CD14-positive monocyte (primary cell): ENCODE measurements at regions not wholly inside any gene's neighbourhood (a gene's known extent, or its start where the extent isn't known, plus 50 kb on each side); places are given as distances from the start of the nearest gene placed in this dataset.

Experiments
- DNase-seq, 3 donors: peaks; one replicate each; pipeline ENCODE4 v3.0.0-alpha.2; 2011 to 2022
- H2AFZ ChIP-seq: 2 replicates; pipeline ENCODE4 v1.6.0; 2012; ENCODE audit warnings: mild to moderate bottlenecking, low read depth, low read length, inconsistent platforms; ENCODE audit not compliant: insufficient read depth, poor library complexity, severe bottlenecking
- H3K27ac ChIP-seq, 2 donors: 1 replicate in 1 of 2; 2 replicates in 1 of 2; pipeline ENCODE4 v1.5.1; 2012 to 2013; ENCODE audit warnings: low read length in 2 of 2, control low read depth in 1 of 2, inconsistent platforms in 1 of 2, low read depth in 1 of 2, mild to moderate bottlenecking in 1 of 2
- H3K27me3 ChIP-seq, 2 donors: one replicate each; pipeline versions ENCODE4 v1.6.0 to v1.6.1; 2011 to 2013; ENCODE audit warnings: low read length in 2 of 2; ENCODE audit not compliant: control insufficient read depth in 2 of 2, insufficient read depth in 2 of 2
- H3K36me3 ChIP-seq, 2 donors: replicated peaks in 1 of 2; 1 replicate in 1 of 2; 2 replicates in 1 of 2; pipeline versions ENCODE4 v1.5.1 to v1.6.1; 2012 to 2013; ENCODE audit warnings: low read length in 2 of 2, control low read depth in 1 of 2, inconsistent platforms in 1 of 2, mild to moderate bottlenecking in 1 of 2; ENCODE audit not compliant: insufficient read depth in 2 of 2, control insufficient read depth in 1 of 2
- H3K4me1 ChIP-seq, 2 donors: 1 replicate in 1 of 2; 2 replicates in 1 of 2; pipeline versions ENCODE4 v1.5.1 to v1.6.1; 2012 to 2013; ENCODE audit warnings: low read length in 2 of 2, control low read depth in 1 of 2, inconsistent platforms in 1 of 2, mild to moderate bottlenecking in 1 of 2, moderate library complexity in 1 of 2; ENCODE audit not compliant: insufficient read depth in 2 of 2, control insufficient read depth in 1 of 2
- H3K4me2 ChIP-seq: replicated peaks from 2 replicates; pipeline ENCODE3; 2012; ENCODE audit warnings: low read length, moderate library complexity, mild to moderate bottlenecking; ENCODE audit not compliant: poor library complexity, severe bottlenecking; ENCODE audit errors: extremely low read depth
- H3K4me3 ChIP-seq, 3 experiments: fragments of 200-600 bp in 1 of 3; sonication (generic) in 1 of 3; replicated peaks in 1 of 3; 1 replicate in 2 of 3; 2 replicates in 1 of 3; pipeline ENCODE4 v1.5.1; 2011 to 2013; ENCODE audit warnings: low read length in 3 of 3, mild to moderate bottlenecking in 3 of 3, control low read depth in 2 of 3, low read depth in 2 of 3, inconsistent platforms in 1 of 3, moderate library complexity in 1 of 3
- H3K79me2 ChIP-seq: 2 replicates; pipeline ENCODE4 v1.6.0; 2012; ENCODE audit warnings: mild to moderate bottlenecking, control low read depth, inconsistent platforms, low read length, moderate library complexity; ENCODE audit not compliant: insufficient read depth
- H3K9ac ChIP-seq: 2 replicates; pipeline ENCODE4 v1.6.0; 2017; ENCODE audit warnings: low read length, mild to moderate bottlenecking; ENCODE audit not compliant: insufficient read depth, poor library complexity, severe bottlenecking
- H3K9me3 ChIP-seq, 2 donors: replicated peaks in 1 of 2; 1 replicate in 1 of 2; 2 replicates in 1 of 2; pipeline versions ENCODE4 v1.5.1 to v1.6.1; 2012 to 2013; ENCODE audit warnings: low read length in 2 of 2, control low read depth in 1 of 2; ENCODE audit not compliant: control insufficient read depth in 1 of 2, insufficient read depth in 1 of 2
- H4K20me1 ChIP-seq: 2 replicates; pipeline ENCODE4 v1.6.0; 2012; ENCODE audit warnings: mild to moderate bottlenecking, low read length, control low read depth, moderate library complexity; ENCODE audit not compliant: insufficient read depth
- H3K27ac Mint-ChIP-seq, 7 donors: one replicate each; pipeline ENCODE4 v1.8.0; 2020; ENCODE audit warnings: mild to moderate bottlenecking in 7 of 7, mixed read lengths in 7 of 7, moderate library complexity in 6 of 7, inconsistent platforms in 2 of 7
- H3K27me3 Mint-ChIP-seq, 3 donors: one replicate each; pipeline ENCODE4 v1.8.0; 2021 to 2022; ENCODE audit warnings: low read depth in 3 of 3, mild to moderate bottlenecking in 3 of 3, mixed read lengths in 3 of 3, moderate library complexity in 3 of 3, inconsistent platforms in 1 of 3
- H3K36me3 Mint-ChIP-seq, 2 donors: one replicate each; pipeline ENCODE4 v1.8.0; 2020; ENCODE audit warnings: mixed read lengths in 2 of 2, inconsistent platforms in 1 of 2, mild to moderate bottlenecking in 1 of 2
- H3K4me1 Mint-ChIP-seq: one replicate; pipeline ENCODE4 v1.8.0; 2020; ENCODE audit warnings: mild to moderate bottlenecking, mixed read lengths
- H3K4me3 Mint-ChIP-seq, 2 donors: one replicate each; pipeline ENCODE4 v1.8.0; 2020; ENCODE audit warnings: mild to moderate bottlenecking in 2 of 2, mixed read lengths in 2 of 2, moderate library complexity in 1 of 2
- H3K9me3 Mint-ChIP-seq, 7 donors: one replicate each; pipeline ENCODE4 v1.8.0; 2020 to 2022; ENCODE audit warnings: mixed read lengths in 7 of 7, mild to moderate bottlenecking in 6 of 7, moderate library complexity in 6 of 7, inconsistent platforms in 2 of 7
- WGBS: methylation state at CpG from one replicate; pipeline ENCODE4 v1.1.5; 2013; ENCODE audit warnings: missing lambda C conversion rate; ENCODE audit not compliant: insufficient coverage; 5-methylcytosine and 5-hydroxymethylcytosine counted together
- intact Hi-C, 2 donors: fragments of 100-400 bp; cut with micrococcal nuclease; formaldehyde crosslinking; loops; one replicate each; pipeline versions ENCODE4 v1.15.0 to v1.15.1; 2023
- TF ChIP-seq, protein P1 (sequence below): fragments of 200-600 bp; IDR thresholded peaks from one replicate; pipeline ENCODE4 v1.8.0; 2022; ENCODE audit warnings: antibody characterized with exemption, mild to moderate bottlenecking

DNA sequence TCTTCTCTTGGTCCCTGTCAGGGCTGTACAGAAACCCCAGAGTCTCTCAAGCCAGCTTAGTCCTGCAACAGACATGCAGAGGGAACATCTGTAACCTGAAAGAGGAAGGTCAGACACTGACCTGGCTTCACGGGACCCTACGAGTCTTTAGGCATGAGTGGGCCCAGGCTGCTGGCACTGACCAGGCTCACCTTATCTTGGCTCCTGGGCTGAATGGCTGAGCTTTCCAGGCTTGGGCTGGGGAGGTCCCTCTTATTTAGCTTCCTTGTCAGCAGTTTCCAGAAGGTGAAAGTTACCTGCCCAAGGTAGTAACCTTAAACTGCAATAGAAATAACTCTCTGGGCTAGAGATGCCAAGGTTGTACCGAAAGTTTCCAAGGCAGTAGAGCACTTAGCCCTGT lies 58.4 kb upstream of the FUT8 start:
- Mint-ChIP-seq H3K4me3 (no peak overlapping the region), H3K27me3 (peaks cover 2 to 6% (median 4%) of the 10 kb centered on the region in 3 donors), H3K4me1 (no peaks in the 10 kb centered on the region), H3K27ac (no peak overlapping the region), H3K9me3 (peaks cover 0 to 2% (median 0%) of the 10 kb centered on the region in 7 donors), H3K36me3 (no peaks in the 10 kb centered on the region)
- H4K20me1 ChIP-seq, result no peaks in the 10 kb centered on the region
- no peaks in the 10 kb centered on the region for H3K36me3 ChIP-seq
- TF ChIP-seq, protein P1, sequence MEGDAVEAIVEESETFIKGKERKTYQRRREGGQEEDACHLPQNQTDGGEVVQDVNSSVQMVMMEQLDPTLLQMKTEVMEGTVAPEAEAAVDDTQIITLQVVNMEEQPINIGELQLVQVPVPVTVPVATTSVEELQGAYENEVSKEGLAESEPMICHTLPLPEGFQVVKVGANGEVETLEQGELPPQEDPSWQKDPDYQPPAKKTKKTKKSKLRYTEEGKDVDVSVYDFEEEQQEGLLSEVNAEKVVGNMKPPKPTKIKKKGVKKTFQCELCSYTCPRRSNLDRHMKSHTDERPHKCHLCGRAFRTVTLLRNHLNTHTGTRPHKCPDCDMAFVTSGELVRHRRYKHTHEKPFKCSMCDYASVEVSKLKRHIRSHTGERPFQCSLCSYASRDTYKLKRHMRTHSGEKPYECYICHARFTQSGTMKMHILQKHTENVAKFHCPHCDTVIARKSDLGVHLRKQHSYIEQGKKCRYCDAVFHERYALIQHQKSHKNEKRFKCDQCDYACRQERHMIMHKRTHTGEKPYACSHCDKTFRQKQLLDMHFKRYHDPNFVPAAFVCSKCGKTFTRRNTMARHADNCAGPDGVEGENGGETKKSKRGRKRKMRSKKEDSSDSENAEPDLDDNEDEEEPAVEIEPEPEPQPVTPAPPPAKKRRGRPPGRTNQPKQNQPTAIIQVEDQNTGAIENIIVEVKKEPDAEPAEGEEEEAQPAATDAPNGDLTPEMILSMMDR, result no peak
- no peak overlapping the region for H3K4me3 ChIP-seq
- no peak overlapping the region for H3K27ac ChIP-seq
- H3K4me2 ChIP-seq, result no peak overlapping the region
- no peaks in the 10 kb centered on the region for H3K9me3 ChIP-seq
- 93% methylated on average over 3 of the region's 3 CpGs for WGBS
- no peaks in the 10 kb centered on the region for H3K27me3 ChIP-seq
- H3K4me1 ChIP-seq, result no peaks in the 10 kb centered on the region
- no peak overlapping the region for H2AFZ ChIP-seq
- intact Hi-C loops, result no loop called here
- no peak overlapping the region for H3K9ac ChIP-seq
- no peak for DNase-seq
- no peaks in the 10 kb centered on the region for H3K79me2 ChIP-seq

DNA sequence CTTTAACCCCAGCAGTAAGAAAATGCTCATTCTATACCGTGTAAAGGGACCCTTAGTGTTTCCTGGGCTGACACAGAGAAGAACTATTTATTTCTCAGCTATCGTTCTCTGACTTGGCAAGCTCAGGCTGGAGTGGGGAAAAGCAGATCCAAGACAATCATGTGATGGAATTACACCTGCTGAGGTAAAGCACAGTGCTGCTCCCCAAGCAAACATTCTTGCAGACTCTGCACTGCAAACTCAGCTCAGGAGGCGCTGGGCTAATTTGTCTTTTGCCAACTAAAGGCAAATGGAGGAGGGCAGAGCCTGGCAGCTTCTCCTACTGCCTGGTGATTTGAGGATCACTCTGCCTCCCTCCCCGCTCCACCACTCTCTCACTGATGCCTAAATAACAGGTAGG lies 57.8 kb upstream of the FUT8 start:
- Histone ChIP-seq H3K4me2 (no peak overlapping the region), H3K27ac (no peak overlapping the region), H3K36me3 (no peaks in the 10 kb centered on the region), H3K9me3 (no peaks in the 10 kb centered on the region), H3K4me1 (peaks cover 0 to 4% of the 10 kb centered on the region in 2 donors), H2AFZ (no peak overlapping the region), H3K79me2 (no peaks in the 10 kb centered on the region), H3K4me3 (no peak overlapping the region), H3K27me3 (no peaks in the 10 kb centered on the region), H3K9ac (no peak overlapping the region), H4K20me1 (no peaks in the 10 kb centered on the region)
- Mint-ChIP-seq H3K27me3 (peaks cover 2 to 6% (median 5%) of the 10 kb centered on the region in 3 donors), H3K4me3 (no peak overlapping the region), H3K9me3 (peaks cover 0 to 2% (median 0%) of the 10 kb centered on the region in 7 donors), H3K4me1 (peaks cover 5% of the 10 kb centered on the region), H3K27ac (no peak overlapping the region), H3K36me3 (no peaks in the 10 kb centered on the region)
- DNase-seq, result no peak
- WGBS, result 98% methylated on average over 4 of the region's 4 CpGs
- intact Hi-C loops, result no loop called here
- TF ChIP-seq, protein P1, result no peak
